ENCODE measurements at regions not wholly inside any gene's neighbourhood (a gene's known extent, or its start where the extent isn't known, plus 50 kb on each side); places are given as distances from the start of the nearest gene placed in this dataset.

- TF ChIP-seq EZH2phosphoT487 (IDR thresholded peaks at IDR 0.05; ENCODE audit: low read depth, severe bottlenecking, unreplicated experiment) = no peak
- TF ChIP-seq CTCF (IDR thresholded peaks at IDR 0.05; ENCODE audit: poor library complexity) = no peak
- TF ChIP-seq EZH2 (IDR thresholded peaks at IDR 0.05; ENCODE audit: borderline replicate concordance) = no peak
- Histone ChIP-seq H2AFZ (no peak overlapping the region), H3K4me2 (no peak overlapping the region), H3K4me1 (ENCODE audit: insufficient read depth) (no peaks in the 10 kb centered on the region), H3K27ac (no peak overlapping the region), H3K27me3 (no peaks in the 10 kb centered on the region), H3K79me2 (no peaks in the 10 kb centered on the region), H3K36me3 (replicated peaks; ENCODE audit: insufficient read depth, low read depth) (no peaks in the 10 kb centered on the region), H3K4me3 (no peak overlapping the region), H3K9me2 (replicated peaks; ENCODE audit: insufficient read depth) (no peaks in the 10 kb centered on the region), H3K9me3 (ENCODE audit: low read depth) (no peaks in the 10 kb centered on the region), H4K20me1 (ENCODE audit: insufficient read depth, poor library complexity, severe bottlenecking) (no peaks in the 10 kb centered on the region)
- 85% methylated on average over 7 of the region's 7 CpGs for whole genome bisulfite sequencing (ENCODE audit: low lambda C conversion rate, missing lambda C conversion rate)
- DNase-seq (ENCODE audit: low spot score) = no peak
Measured at GRCh38 chr4:22587253-22587652, 71.4 kb upstream of the ADGRA3 start.

- no peak for DNase-seq (ENCODE audit: low spot score)
- H3K4me1 ChIP-seq (ENCODE audit: insufficient read depth) = no peaks in the 10 kb centered on the region
Measured at GRCh38 chr4:22593933-22594332, 78.1 kb upstream of the ADGRA3 start.

GRCh38 chr4:22595684-22596083 lies 79.8 kb upstream of the ADGRA3 start:
- no peaks in the 10 kb centered on the region for H4K20me1 ChIP-seq (ENCODE audit: insufficient read depth, poor library complexity, severe bottlenecking)
- no peaks in the 10 kb centered on the region for H3K4me1 ChIP-seq (ENCODE audit: insufficient read depth)
- TF ChIP-seq EZH2phosphoT487 (IDR thresholded peaks at IDR 0.05; ENCODE audit: low read depth, severe bottlenecking, unreplicated experiment) (no peak), CTCF (IDR thresholded peaks at IDR 0.05; ENCODE audit: poor library complexity) (no peak), EZH2 (IDR thresholded peaks at IDR 0.05; ENCODE audit: borderline replicate concordance) (no peak)
- H3K9me2 ChIP-seq (replicated peaks; ENCODE audit: insufficient read depth) = no peaks in the 10 kb centered on the region
- no peak overlapping the region for H2AFZ ChIP-seq
- H3K79me2 ChIP-seq = no peaks in the 10 kb centered on the region
- H3K4me2 ChIP-seq = peak overlapping the region; percentile 4
- H3K9me3 ChIP-seq (ENCODE audit: low read depth) = no peaks in the 10 kb centered on the region
- no peaks in the 10 kb centered on the region for H3K36me3 ChIP-seq (replicated peaks; ENCODE audit: insufficient read depth, low read depth)
- DNase-seq (ENCODE audit: low spot score) = no peak
- H3K4me3 ChIP-seq = no peak overlapping the region
- WGBS (ENCODE audit: low lambda C conversion rate, missing lambda C conversion rate) = 25% methylated on average over 3 of the region's 3 CpGs
- H3K27me3 ChIP-seq = no peaks in the 10 kb centered on the region
- no peak overlapping the region for H3K27ac ChIP-seq

More at GRCh38 chr4:22593933-22594332, 78.1 kb upstream of the ADGRA3 start:
- 91% methylated on average over 10 of the region's 10 CpGs for WGBS (ENCODE audit: low lambda C conversion rate, missing lambda C conversion rate)
- H3K27me3 ChIP-seq = no peaks in the 10 kb centered on the region
- no peaks in the 10 kb centered on the region for H3K79me2 ChIP-seq
- H3K4me3 ChIP-seq = no peak overlapping the region
- no peak overlapping the region for H3K27ac ChIP-seq
- H3K36me3 ChIP-seq (replicated peaks; ENCODE audit: insufficient read depth, low read depth) = no peaks in the 10 kb centered on the region
- H2AFZ ChIP-seq = no peak overlapping the region
- H3K4me2 ChIP-seq = no peak overlapping the region
- TF ChIP-seq EZH2phosphoT487 (IDR thresholded peaks at IDR 0.05; ENCODE audit: low read depth, severe bottlenecking, unreplicated experiment) (no peak), CTCF (IDR thresholded peaks at IDR 0.05; ENCODE audit: poor library complexity) (no peak), EZH2 (IDR thresholded peaks at IDR 0.05; ENCODE audit: borderline replicate concordance) (no peak)
- no peaks in the 10 kb centered on the region for H4K20me1 ChIP-seq (ENCODE audit: insufficient read depth, poor library complexity, severe bottlenecking)
- no peaks in the 10 kb centered on the region for H3K9me3 ChIP-seq (ENCODE audit: low read depth)
- no peaks in the 10 kb centered on the region for H3K9me2 ChIP-seq (replicated peaks; ENCODE audit: insufficient read depth)

GRCh38 chr4:22596409-22596808 lies 80.5 kb upstream of the ADGRA3 start:
- H2AFZ ChIP-seq = no peak overlapping the region
- no peak overlapping the region for H3K4me2 ChIP-seq
- H3K36me3 ChIP-seq (replicated peaks; ENCODE audit: insufficient read depth, low read depth) = no peaks in the 10 kb centered on the region
- H3K9me3 ChIP-seq (ENCODE audit: low read depth) = no peaks in the 10 kb centered on the region
- no peaks in the 10 kb centered on the region for H3K79me2 ChIP-seq
- no peaks in the 10 kb centered on the region for H4K20me1 ChIP-seq (ENCODE audit: insufficient read depth, poor library complexity, severe bottlenecking)
- H3K4me1 ChIP-seq (ENCODE audit: insufficient read depth) = no peaks in the 10 kb centered on the region
- no peaks in the 10 kb centered on the region for H3K27me3 ChIP-seq
- no peak for TF ChIP-seq EZH2phosphoT487 (IDR thresholded peaks at IDR 0.05; ENCODE audit: low read depth, severe bottlenecking, unreplicated experiment)
- TF ChIP-seq CTCF (IDR thresholded peaks at IDR 0.05; ENCODE audit: poor library complexity) = no peak
- TF ChIP-seq EZH2 (IDR thresholded peaks at IDR 0.05; ENCODE audit: borderline replicate concordance) = no peak
- DNase-seq (ENCODE audit: low spot score) = no peak
- 87% methylated on average over 2 of the region's 2 CpGs for WGBS (ENCODE audit: low lambda C conversion rate, missing lambda C conversion rate)
- H3K9me2 ChIP-seq (replicated peaks; ENCODE audit: insufficient read depth) = no peaks in the 10 kb centered on the region
- no peak overlapping the region for H3K27ac ChIP-seq
- H3K4me3 ChIP-seq = no peak overlapping the region
